Fibroblast of lung (primary cell): ENCODE measurements at regions not wholly inside any gene's neighbourhood (a gene's known extent, or its start where the extent isn't known, plus 50 kb on each side); places are given as distances from the start of the nearest gene placed in this dataset.
A peak's percentile ranks its signal among the peaks of the same experiment; 100 is the strongest.

Experiments used
- DNase-seq, 2 donors: peaks; one replicate each; pipeline versions ENCODE4 v3.0.0 to v3.0.0-alpha.2; 2010; ENCODE audit warnings: low read depth in 2 of 2
- H2AFZ ChIP-seq: 2 replicates; pipeline ENCODE4 v1.5.1; 2012; ENCODE audit warnings: low read length, control low read depth, inconsistent platforms
- H3K27ac ChIP-seq: 2 replicates; pipeline ENCODE4 v1.5.1; 2011; ENCODE audit warnings: low read length, control low read depth; ENCODE audit not compliant: insufficient read depth
- H3K27me3 ChIP-seq: 2 replicates; pipeline ENCODE4 v1.5.1; 2011; ENCODE audit warnings: mild to moderate bottlenecking, low read length; ENCODE audit not compliant: control insufficient read depth, insufficient read depth
- H3K36me3 ChIP-seq: 2 replicates; pipeline ENCODE4 v1.5.1; 2011; ENCODE audit warnings: low read length; ENCODE audit not compliant: control insufficient read depth, insufficient read depth
- H3K4me1 ChIP-seq: 2 replicates; pipeline ENCODE4 v1.5.1; 2011; ENCODE audit warnings: low read length; ENCODE audit not compliant: control insufficient read depth, insufficient read depth; ENCODE audit errors: extremely low read depth
- H3K4me2 ChIP-seq: 2 replicates; pipeline ENCODE4 v1.5.1; 2011; ENCODE audit warnings: low read length, control low read depth; ENCODE audit not compliant: insufficient read depth; ENCODE audit errors: extremely low read depth
- H3K4me3 ChIP-seq, 4 experiments: fragments of 200-600 bp in 1 of 4; sonication (generic) in 1 of 4; replicated peaks in 1 of 4; 2 replicates each; pipeline ENCODE4 v1.5.1; 2011 to 2016; ENCODE audit warnings: low read length in 4 of 4, low read depth in 3 of 4, mild to moderate bottlenecking in 3 of 4, control low read depth in 2 of 4, inconsistent platforms in 1 of 4, mixed read lengths in 1 of 4; ENCODE audit not compliant: insufficient read depth in 1 of 4; ENCODE audit errors: control extremely low read depth in 1 of 4
- H3K79me2 ChIP-seq: 2 replicates; pipeline ENCODE4 v1.5.1; 2012; ENCODE audit warnings: mild to moderate bottlenecking, low read length, inconsistent platforms; ENCODE audit not compliant: control insufficient read depth, insufficient read depth
- H3K9ac ChIP-seq: 2 replicates; pipeline ENCODE4 v1.5.1; 2011; ENCODE audit warnings: mild to moderate bottlenecking, low read length, control low read depth; ENCODE audit not compliant: insufficient read depth
- H3K9me3 ChIP-seq: 2 replicates; pipeline ENCODE4 v1.5.1; 2012; ENCODE audit warnings: low read depth, low read length; ENCODE audit not compliant: control insufficient read depth, insufficient read depth
- H4K20me1 ChIP-seq: 2 replicates; pipeline ENCODE4 v1.5.1; 2011; ENCODE audit warnings: low read length; ENCODE audit not compliant: control insufficient read depth, insufficient read depth; ENCODE audit errors: extremely low read depth
- EZH2 ChIP-seq: IDR thresholded peaks from 2 replicates; pipeline ENCODE4 v1.5.1; 2012; ENCODE audit warnings: low read length, control low read depth, mild to moderate bottlenecking; ENCODE audit errors: missing control alignments
- TF ChIP-seq, protein P1 (sequence below), 2 donors: IDR thresholded peaks in 1 of 2; conservative IDR thresholded peaks in 1 of 2; 1 replicate in 1 of 2; 2 replicates in 1 of 2; pipeline ENCODE4 v1.5.1; 2011 to 2012; ENCODE audit warnings: low read length in 2 of 2, control low read depth in 1 of 2, inconsistent platforms in 1 of 2, low read depth in 1 of 2, mild to moderate bottlenecking in 1 of 2

DNA sequence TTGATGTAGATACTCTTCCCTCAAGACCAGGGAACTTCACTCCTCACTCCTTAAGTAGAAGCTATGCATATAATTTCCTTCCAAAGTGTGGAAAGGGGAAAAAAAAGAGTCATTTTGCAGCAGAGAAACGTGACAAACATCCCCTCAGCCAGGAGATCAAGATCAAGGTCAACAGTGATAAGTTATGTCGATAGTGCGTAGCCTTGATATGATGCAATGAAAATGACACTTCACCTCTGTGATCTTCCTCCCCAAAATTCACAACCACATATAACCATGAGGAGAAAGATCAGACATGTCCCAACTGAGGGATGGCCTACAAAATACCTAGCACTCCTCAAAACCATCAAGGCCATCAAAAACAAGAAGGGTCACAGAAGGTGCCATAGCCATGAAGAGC is 160.4 kb upstream of the MYLIP start:
- DNase-seq: no peak
- Histone ChIP-seq H3K9me3 (no peaks in the 10 kb centered on the region), H3K4me2 (no peak overlapping the region), H3K27ac (no peak overlapping the region), H2AFZ (no peak overlapping the region), H3K4me3 (no peak overlapping the region), H3K36me3 (no peaks in the 10 kb centered on the region), H3K79me2 (no peaks in the 10 kb centered on the region), H3K27me3 (no peaks in the 10 kb centered on the region), H3K4me1 (no peaks in the 10 kb centered on the region), H4K20me1 (no peaks in the 10 kb centered on the region), H3K9ac (no peak overlapping the region)
- TF ChIP-seq, protein P1, sequence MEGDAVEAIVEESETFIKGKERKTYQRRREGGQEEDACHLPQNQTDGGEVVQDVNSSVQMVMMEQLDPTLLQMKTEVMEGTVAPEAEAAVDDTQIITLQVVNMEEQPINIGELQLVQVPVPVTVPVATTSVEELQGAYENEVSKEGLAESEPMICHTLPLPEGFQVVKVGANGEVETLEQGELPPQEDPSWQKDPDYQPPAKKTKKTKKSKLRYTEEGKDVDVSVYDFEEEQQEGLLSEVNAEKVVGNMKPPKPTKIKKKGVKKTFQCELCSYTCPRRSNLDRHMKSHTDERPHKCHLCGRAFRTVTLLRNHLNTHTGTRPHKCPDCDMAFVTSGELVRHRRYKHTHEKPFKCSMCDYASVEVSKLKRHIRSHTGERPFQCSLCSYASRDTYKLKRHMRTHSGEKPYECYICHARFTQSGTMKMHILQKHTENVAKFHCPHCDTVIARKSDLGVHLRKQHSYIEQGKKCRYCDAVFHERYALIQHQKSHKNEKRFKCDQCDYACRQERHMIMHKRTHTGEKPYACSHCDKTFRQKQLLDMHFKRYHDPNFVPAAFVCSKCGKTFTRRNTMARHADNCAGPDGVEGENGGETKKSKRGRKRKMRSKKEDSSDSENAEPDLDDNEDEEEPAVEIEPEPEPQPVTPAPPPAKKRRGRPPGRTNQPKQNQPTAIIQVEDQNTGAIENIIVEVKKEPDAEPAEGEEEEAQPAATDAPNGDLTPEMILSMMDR (conservative IDR thresholded peaks at IDR 0.05 in 1 of 2, IDR thresholded peaks at IDR 0.05 in 1 of 2; ENCODE audit: low read depth in 1 of 2, low read length in 2 of 2): no peak
- TF ChIP-seq EZH2: no peak

DNA sequence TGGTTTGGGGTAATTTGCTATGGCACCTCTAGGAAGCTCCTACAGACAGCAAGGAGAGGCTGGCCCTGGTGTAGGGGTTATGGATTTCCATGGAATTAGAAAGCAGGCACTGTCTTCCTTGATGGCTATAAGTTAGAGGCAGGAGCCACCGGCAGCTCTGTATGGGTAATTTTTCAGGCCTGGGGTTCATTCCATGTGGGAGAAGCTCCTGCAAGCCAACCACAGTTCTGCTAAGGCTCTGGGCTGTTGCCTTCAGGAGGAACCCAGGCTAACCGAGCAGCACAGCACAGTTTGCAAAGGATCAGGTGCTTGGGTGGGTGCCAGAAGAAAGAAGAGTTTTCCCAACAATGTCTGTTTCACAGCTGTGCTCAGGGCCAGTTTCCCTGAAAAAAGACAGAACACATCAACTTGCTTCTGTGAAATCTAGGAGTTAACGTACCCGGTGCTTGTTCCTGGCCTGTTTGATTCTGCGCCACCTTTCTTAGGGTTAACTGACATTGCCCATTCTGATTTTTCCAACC is 162.8 kb upstream of the MYLIP start:
- Histone ChIP-seq H3K79me2 (no peaks in the 10 kb centered on the region), H4K20me1 (no peaks in the 10 kb centered on the region), H3K4me2 (no peak overlapping the region), H3K4me1 (peaks cover 5% of the 10 kb centered on the region), H3K27ac (no peak overlapping the region), H3K36me3 (no peaks in the 10 kb centered on the region), H3K4me3 (no peak overlapping the region), H2AFZ (no peak overlapping the region), H3K9me3 (no peaks in the 10 kb centered on the region), H3K27me3 (no peaks in the 10 kb centered on the region), H3K9ac (no peak overlapping the region)
- TF ChIP-seq, protein P1 (conservative IDR thresholded peaks at IDR 0.05 in 1 of 2, IDR thresholded peaks at IDR 0.05 in 1 of 2; ENCODE audit: low read depth in 1 of 2, low read length in 2 of 2): no peak
- no peak for TF ChIP-seq EZH2
- no peak for DNase-seq

DNA sequence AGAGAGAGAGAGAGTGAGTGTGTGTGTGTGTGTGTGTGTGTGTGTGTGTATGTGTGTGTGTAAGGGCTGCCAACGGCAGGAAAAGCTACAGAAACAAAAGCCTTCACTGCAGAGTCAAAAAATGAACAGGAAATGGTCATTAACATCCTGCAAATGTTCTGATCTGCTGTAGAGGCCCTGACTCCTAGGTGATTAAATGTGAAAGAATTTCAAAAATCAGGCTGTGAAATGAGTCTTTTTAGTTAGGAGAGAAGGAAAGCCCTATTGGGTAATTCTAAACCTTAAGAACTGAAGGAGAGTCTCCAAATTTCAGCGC is 166.5 kb upstream of the MYLIP start:
- DNase-seq: peak; percentile 63 to 89
- Histone ChIP-seq H3K36me3 (no peaks in the 10 kb centered on the region), H3K27me3 (no peaks in the 10 kb centered on the region), H3K9ac (no peak overlapping the region), H3K4me2 (no peak overlapping the region), H3K9me3 (no peaks in the 10 kb centered on the region), H3K27ac (no peak overlapping the region), H3K4me3 (no peak overlapping the region), H3K4me1 (peaks cover 5% of the 10 kb centered on the region), H4K20me1 (no peaks in the 10 kb centered on the region), H2AFZ (peak overlapping the region; percentile 10), H3K79me2 (no peaks in the 10 kb centered on the region)
- TF ChIP-seq, protein P1 (conservative IDR thresholded peaks at IDR 0.05 in 1 of 2, IDR thresholded peaks at IDR 0.05 in 1 of 2; ENCODE audit: low read depth in 1 of 2, low read length in 2 of 2): no peak
- TF ChIP-seq EZH2: no peak
